Frontal cortex (tissue), 3 donors: ENCODE measurements at regions not wholly inside any gene's neighbourhood (a gene's known extent, or its start where the extent isn't known, plus 50 kb on each side); places are given as distances from the start of the nearest gene placed in this dataset.

Experiments used
- DNase-seq, 2 donors: peaks; one replicate each; pipeline ENCODE4 v3.0.0; 2012; ENCODE audit warnings: low spot score in 2 of 2
- FAIRE-seq: peaks from 2 replicates; lab custom pipeline; 2012; peaks lifted over from hg19 to GRCh38; lab: Jason Lieb, UNC
- donor health status: control.
- donor health status: control.
- donor health status: control.

DNA sequence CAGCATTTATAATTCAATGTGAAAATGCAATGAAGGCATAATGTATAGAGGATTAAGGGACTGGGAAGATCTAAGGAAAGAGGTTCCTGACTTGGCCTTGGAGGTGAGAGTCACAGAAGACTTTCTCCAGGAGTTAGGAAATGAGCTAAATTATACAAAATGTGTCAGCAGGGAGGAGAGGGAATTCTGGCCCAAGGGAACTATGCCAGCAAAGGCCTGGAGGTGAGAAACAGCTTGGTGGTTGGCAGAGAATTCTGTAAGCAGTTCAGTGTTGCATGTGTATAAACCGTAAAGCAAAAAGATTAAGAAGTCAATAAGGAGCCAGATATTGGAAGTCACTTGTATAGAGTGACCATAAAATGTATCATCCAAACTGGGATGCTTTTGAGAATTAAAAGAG lies 142.2 kb upstream of the SESN3 start:
- no peak for FAIRE-seq

GRCh38 chr11:95372097-95372656 lies 141.2 kb upstream of the SESN3 start:
- no peak for DNase-seq
- FAIRE-seq = no peak

More for the DNA sequence above, 142.2 kb upstream of the SESN3 start:
- DNase-seq = no peak

GRCh38 chr11:95371153-95371552 lies 140.2 kb upstream of the SESN3 start:
- DNase-seq (no peak), FAIRE-seq (no peak)

DNA sequence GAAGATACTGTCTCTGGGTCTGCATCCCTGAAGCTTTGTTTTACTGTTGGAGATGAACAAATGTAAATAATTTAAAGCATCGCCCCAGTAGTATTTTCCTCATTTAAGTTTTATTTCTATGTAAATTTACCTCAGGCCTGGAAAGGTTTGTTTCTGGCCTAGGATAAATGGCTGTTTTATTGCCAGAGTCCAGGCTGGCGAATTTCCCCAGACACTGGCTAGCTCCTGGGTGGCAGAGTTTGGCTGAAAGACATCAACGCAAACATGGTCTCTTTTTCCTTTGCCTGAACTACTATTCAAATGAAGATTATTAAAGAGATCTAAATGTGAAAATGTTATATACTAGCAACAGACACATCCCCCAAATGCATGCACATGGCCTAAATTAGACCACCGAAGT lies 136.7 kb upstream of the SESN3 start:
- FAIRE-seq (no peak), DNase-seq (no peak)

GRCh38 chr11:95365348-95365747 lies 134.3 kb upstream of the SESN3 start:
- no peak for DNase-seq

GRCh38 chr11:95364324-95365295 lies 133.6 kb upstream of the SESN3 start:
- DNase-seq (no peak), FAIRE-seq (no peak)

More at GRCh38 chr11:95365348-95365747, 134.3 kb upstream of the SESN3 start:
- no peak for FAIRE-seq

GRCh38 chr11:95363708-95364107 lies 132.7 kb upstream of the SESN3 start:
- FAIRE-seq (no peak), DNase-seq (no peak)

- no peak for FAIRE-seq
- DNase-seq = no peak
These were observed 132.2 kb upstream of the SESN3 start for GRCh38 chr11:95363164-95363563.

- FAIRE-seq (no peak), DNase-seq (no peak)
These were observed 130.2 kb upstream of the SESN3 start for GRCh38 chr11:95361180-95361579.

DNA sequence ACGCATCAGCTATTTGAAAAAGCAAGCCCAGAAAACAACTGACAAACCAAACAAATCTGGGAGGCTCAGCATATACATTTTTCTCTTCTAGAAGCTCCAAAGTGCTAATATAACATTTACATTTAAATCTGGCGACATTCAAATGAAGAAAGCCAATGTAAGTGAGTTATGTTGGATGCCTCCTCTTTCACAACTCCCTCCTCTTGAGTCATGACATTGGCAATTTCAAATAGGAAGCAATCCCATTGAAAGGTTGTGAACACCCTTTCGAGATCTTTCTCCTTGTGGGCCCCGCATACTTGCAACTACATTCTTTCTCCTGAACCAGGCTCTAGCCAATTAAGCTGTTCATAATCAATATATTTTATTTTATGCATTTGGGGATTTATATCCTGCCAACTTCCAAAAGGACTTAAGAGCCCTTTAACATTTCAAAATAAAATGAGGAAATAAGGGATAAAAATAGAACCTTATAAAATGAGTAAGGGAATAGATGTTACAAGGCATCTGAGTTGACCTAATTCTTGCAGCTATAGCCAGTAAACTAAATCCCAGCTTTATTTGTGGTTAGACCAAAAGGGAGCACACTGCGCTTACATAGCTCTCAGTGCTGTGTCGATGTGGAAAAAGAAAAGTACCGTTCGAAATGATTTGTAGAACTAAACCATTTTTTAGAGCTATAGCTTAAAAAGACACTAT lies 129.5 kb upstream of the SESN3 start:
- no peak for FAIRE-seq
- no peak for DNase-seq

- FAIRE-seq (no peak), DNase-seq (no peak)
These were observed 128.8 kb upstream of the SESN3 start for GRCh38 chr11:95359756-95360155.

GRCh38 chr11:95359341-95359663 lies 128.3 kb upstream of the SESN3 start:
- no peak for FAIRE-seq
- DNase-seq = no peak

DNA sequence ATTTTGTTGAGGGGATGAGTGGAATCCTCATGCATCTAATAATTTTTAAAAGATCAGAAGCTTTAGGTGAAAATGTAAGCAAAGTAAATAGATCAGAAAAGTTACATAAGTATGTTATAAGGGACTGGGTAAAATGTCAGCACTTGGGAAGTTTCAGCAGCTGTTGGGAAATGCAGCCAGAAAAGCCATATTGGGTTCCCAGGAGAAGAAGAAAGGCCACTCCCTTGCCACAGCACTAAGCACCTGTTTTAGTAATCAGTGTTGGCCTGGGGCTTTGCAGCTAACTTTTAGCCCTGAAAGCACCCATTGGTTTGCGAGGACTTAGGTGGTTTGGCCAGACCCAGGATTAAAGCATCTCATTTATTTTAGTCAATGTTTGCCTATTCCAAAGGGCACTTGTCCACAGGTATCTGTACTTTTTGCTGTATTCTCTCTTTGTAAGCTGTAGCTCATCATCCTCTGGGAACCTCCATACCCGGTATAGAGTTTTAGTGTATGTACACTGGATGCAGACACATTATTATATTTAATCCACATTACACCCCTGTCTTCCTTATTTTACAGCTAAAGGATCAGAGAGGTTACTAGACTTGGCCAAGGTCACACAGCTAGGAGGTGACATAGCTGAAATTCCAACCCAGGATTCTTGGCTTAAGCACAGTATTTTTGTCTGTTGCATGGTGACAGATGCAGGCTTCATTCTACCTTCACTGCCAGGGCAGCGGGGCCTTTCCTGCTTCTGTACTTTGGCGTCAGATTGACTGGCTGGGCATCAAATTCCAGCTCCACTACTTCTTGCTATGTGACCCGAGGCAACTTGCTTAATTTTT lies 127.7 kb upstream of the SESN3 start:
- DNase-seq (no peak), FAIRE-seq (no peak)

GRCh38 chr11:95354304-95354703 lies 123.3 kb upstream of the SESN3 start:
- no peak for FAIRE-seq
- no peak for DNase-seq

- no peak for FAIRE-seq
- DNase-seq = no peak
These were observed 122.7 kb upstream of the SESN3 start for GRCh38 chr11:95353706-95354105.

GRCh38 chr11:95352733-95353346 lies 121.8 kb upstream of the SESN3 start:
- DNase-seq (no peak), FAIRE-seq (no peak)

- FAIRE-seq = no peak
- DNase-seq = no peak
These were observed 118.4 kb upstream of the SESN3 start for GRCh38 chr11:95349345-95349942.

GRCh38 chr11:95346265-95346664 lies 115.3 kb upstream of the SESN3 start:
- DNase-seq = no peak
- no peak for FAIRE-seq

DNA sequence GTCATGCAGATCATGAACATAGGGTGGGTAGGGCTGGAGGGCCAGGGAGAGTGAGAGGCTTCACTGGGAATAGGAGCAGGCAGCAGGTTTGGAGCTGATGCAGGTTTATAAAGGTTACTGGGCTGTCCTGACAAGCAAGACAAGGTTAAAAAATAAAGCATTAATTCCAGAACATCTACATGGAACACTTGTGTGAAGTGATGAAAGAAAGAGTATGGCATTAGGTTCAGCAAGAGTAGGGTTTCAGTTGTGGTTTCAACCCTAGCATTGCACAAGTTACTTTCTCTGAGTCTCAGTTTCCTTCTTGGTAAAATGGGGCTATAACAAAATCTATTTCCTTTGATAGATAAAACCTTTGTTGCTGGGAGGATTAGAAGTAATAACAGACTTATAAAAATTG lies 114.6 kb upstream of the SESN3 start:
- FAIRE-seq = no peak
- no peak for DNase-seq
